LNCaP clone FGC (cell line): ENCODE measurements at regions not wholly inside any gene's neighbourhood (a gene's known extent, or its start where the extent isn't known, plus 50 kb on each side); places are given as distances from the start of the nearest gene placed in this dataset.

Source experiments
- DNase-seq: peaks from one replicate; pipeline ENCODE4 v3.0.0-alpha.2; 2011; ENCODE audit warnings: low read depth
- H3K4me3 ChIP-seq: 2 replicates; pipeline ENCODE4 v1.5.1; 2011; ENCODE audit warnings: mild to moderate bottlenecking, low read depth, low read length, control low read depth
- TF ChIP-seq, protein P1 (sequence below): IDR thresholded peaks from 2 replicates; pipeline ENCODE4 v1.5.1; 2012; ENCODE audit warnings: mild to moderate bottlenecking; ENCODE audit not compliant: control insufficient read depth, insufficient read depth; ENCODE audit errors: extremely low read depth

DNA sequence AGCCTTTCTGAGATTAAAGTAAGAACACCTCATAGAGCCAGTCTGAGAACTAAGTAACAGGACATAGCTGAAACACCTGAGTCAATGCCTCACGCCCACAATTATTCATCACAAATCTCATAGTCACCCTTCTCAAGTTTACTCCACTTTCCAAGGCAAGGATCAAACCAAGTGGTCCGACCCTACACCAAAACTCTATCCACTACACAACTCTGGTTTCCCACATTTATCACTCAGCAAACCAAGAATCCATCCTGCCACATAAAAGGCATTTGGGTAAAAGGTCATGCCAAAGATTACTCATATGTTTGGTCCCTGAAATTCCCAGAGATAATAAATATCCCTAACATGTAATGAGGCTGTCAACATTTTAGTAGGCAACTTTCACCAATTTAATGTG lies 144.1 kb downstream of the RPAP3 start:
- TF ChIP-seq, protein P1, sequence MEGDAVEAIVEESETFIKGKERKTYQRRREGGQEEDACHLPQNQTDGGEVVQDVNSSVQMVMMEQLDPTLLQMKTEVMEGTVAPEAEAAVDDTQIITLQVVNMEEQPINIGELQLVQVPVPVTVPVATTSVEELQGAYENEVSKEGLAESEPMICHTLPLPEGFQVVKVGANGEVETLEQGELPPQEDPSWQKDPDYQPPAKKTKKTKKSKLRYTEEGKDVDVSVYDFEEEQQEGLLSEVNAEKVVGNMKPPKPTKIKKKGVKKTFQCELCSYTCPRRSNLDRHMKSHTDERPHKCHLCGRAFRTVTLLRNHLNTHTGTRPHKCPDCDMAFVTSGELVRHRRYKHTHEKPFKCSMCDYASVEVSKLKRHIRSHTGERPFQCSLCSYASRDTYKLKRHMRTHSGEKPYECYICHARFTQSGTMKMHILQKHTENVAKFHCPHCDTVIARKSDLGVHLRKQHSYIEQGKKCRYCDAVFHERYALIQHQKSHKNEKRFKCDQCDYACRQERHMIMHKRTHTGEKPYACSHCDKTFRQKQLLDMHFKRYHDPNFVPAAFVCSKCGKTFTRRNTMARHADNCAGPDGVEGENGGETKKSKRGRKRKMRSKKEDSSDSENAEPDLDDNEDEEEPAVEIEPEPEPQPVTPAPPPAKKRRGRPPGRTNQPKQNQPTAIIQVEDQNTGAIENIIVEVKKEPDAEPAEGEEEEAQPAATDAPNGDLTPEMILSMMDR, result no peak
- no peak overlapping the region for H3K4me3 ChIP-seq
- DNase-seq, result no peak

DNA sequence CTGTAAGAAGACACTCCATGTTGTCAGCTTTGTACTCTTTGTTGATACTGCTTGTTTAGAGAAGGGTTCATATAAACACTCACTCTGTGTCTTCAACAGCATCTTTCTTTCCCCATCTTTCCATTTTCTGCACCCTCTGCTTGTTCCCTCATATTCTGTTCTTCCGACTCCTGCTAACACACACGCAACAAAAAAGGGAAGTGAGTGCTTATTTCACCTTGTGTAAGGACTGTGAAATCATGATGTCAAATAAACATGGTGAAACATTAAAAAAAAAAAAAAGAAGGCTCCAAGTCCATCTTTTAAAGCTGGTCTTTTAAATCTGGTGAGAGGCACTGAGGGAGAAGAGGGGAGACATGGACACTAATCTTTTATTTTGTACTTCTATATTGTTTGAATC lies 145.4 kb downstream of the RPAP3 start:
- H3K4me3 ChIP-seq, result no peak overlapping the region
- TF ChIP-seq, protein P1, result no peak
- DNase-seq, result no peak

DNA sequence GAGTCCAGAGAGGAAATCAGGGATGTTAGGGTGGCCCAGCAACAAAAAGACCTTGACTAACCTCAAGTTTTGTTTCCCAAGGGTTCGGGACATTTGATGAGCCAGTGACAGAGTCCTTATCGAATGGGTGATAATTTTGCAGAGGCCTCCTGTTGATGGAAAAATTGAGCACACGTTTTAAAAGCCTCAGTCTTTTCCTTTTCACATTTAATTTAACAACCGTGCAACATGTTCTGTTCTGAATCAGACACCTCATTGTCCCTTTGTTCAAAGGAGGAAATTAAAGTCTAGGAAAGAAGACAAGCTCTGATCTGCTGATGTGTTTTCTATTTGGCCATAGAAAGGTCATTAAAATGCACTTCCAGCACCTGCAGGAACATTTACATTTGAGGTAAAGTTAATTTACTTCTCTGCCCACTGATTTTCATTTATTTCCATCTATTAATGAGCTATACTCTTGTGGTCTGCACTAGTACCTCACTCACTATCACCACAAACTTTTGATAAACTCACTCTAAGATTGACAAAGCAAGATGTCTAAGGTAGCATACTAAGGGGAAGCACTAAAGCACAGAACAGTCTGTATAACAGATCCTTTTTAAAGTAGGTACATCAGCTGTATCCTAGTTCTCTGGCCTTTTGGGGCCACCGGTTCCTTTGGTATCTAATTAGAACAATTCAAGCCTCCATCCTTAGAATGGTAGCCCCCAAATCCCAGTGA lies 147.0 kb downstream of the RPAP3 start:
- TF ChIP-seq, protein P1, result no peak
- DNase-seq, result no peak

DNA sequence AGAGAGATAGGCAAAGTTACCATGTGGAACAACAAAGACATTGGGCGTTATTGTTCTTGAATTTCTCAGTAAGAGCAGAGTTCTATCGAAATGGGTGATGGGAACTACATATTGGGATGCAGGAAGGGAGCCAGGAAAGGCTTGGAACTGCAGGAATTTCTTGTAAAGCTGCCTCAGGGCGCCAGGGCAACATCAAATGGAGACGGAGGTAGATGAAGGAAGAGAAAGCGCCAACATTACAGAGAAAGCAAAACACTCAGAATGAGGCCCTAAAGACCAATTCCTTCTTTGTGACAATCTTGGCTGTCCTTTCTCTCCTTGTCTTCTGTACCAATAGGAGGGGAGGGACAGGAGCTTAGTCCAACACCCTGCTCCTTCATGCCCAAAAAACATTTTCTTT lies 148.4 kb downstream of the RPAP3 start:
- TF ChIP-seq, protein P1, result no peak
- no peak overlapping the region for H3K4me3 ChIP-seq

More for the DNA sequence above, 147.0 kb downstream of the RPAP3 start:
- no peak overlapping the region for H3K4me3 ChIP-seq

DNA sequence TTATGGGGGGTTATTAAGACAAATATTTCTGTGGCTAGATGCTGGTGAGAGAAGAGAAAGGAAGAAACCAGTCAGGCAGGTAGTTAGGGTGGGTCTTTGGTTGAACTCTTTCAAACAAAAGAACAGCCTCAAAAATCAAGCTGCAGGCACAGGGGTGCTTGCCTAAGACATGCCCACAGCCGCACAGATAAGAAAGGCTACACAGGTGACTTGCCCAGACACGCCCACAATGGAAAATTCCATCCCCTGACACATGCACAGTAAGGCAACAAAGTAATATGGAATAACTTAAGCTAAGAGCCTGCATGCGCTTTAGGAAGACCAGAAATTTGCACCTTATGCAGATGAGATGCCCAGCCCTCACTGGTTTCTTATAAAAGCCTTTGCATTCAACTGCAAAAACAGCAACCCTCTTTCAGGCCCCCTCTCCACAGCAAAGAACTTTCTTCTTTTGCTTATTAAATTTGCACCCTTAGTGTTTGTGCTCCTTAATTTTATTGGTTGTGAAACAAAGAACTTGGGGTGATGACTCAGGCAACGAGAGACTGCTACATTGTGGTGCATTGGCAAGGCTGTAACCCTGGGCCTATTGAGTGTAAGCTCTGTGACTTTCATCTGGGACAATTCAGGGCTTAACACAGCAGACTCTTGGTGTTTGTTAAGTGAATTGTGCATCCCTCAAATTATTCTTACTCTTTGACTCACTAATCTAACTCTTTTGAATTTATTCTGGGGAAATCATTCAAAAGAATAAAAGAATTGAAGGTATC lies 149.4 kb downstream of the RPAP3 start:
- no peak overlapping the region for H3K4me3 ChIP-seq
- DNase-seq, result no peak
- TF ChIP-seq, protein P1, result no peak

More for the DNA sequence above, 148.4 kb downstream of the RPAP3 start:
- DNase-seq, result no peak

DNA sequence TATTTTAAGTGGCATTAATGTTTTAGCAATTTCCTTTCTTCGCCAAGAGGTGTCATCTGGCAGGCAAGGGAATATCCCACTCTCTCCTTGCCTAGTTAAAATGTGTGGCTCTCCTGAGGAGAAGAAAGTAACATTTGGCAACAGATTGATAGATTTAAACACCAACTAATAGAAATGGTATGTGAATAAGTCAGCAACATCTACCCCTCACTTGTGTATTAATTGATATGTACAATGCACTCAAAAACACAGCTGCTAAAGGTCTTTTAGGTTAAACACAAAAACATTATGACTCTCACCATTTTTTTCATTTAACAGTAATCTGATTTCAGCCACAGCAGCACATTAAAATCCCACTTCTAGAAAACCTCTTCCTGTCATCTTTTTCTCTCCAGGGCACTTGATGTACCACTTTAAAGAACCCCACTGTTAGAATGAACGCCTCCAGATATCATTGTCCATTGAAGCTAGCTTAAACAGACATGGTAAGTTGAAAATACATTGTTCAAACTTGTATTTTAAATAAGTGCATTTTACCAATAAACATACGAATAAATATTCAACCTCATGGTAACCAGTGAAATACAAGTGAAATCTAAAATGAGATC lies 151.7 kb downstream of the RPAP3 start:
- TF ChIP-seq, protein P1, result no peak
- DNase-seq, result no peak
- H3K4me3 ChIP-seq, result no peak overlapping the region
